Vagina (tissue), 2 donors: ENCODE measurements at regions not wholly inside any gene's neighbourhood (a gene's known extent, or its start where the extent isn't known, plus 50 kb on each side); places are given as distances from the start of the nearest gene placed in this dataset.

Source experiments
- CTCF ChIP-seq, 3 experiments: fragments of 450-650 bp in 2 of 3; fragments of 200-600 bp in 1 of 3; sonication (generic) in 1 of 3; IDR thresholded peaks; one replicate each; pipeline ENCODE4 v1.5.1; 2017 to 2019; ENCODE audit warnings: antibody characterized with exemption in 3 of 3, mild to moderate bottlenecking in 2 of 3, moderate library complexity in 2 of 3
- POLR2A ChIP-seq, 2 donors: fragments of 450-650 bp; IDR thresholded peaks; one replicate each; pipeline ENCODE4 v1.6.1; 2017; ENCODE audit warnings: antibody characterized with exemption in 2 of 2, mild to moderate bottlenecking in 2 of 2, moderate library complexity in 2 of 2

- TF ChIP-seq CTCF (IDR thresholded peaks at IDR 0.05) (no peak), POLR2A (IDR thresholded peaks at IDR 0.05) (no peak)
Measured at GRCh38 chr5:38650946-38651345, 94.5 kb upstream of the LIFR start.
